ENCODE measurements at regions not wholly inside any gene's neighbourhood (a gene's known extent, or its start where the extent isn't known, plus 50 kb on each side); places are given as distances from the start of the nearest gene placed in this dataset.
A peak's percentile ranks its signal among the peaks of the same experiment; 100 is the strongest.
"Not testable (repeated sequence)": the region's sequence is repeated elsewhere in the genome, so short reads cannot be mapped to it uniquely, and the experiment has no call there.

GRCh38 chr2:131425231-131425941 lies 50.5 kb upstream of the TUBA3D start:
- Histone ChIP-seq H3K4me3 (peak overlapping the region in 2 of 3 donors; percentile 46 to 68), H3K27me3 (peaks cover 0 to 25% of the 10 kb centered on the region in 2 donors)

GRCh38 chr2:131424605-131425114 lies 51.3 kb upstream of the TUBA3D start:
- H3K27ac ChIP-seq; intact Hi-C loops (cut with DNase I; ENCODE audit: low total_unique reads); H3K9me3 ChIP-seq; H3K36me3 ChIP-seq; DNase-seq (ENCODE audit: low spot score in 2 of 2); H3K4me1 ChIP-seq: not testable (repeated sequence)
- peaks cover 0 to 25% of the 10 kb centered on the region in 2 donors for H3K27me3 ChIP-seq
- peak overlapping the region in 2 of 3 donors; percentile 46 to 68 for H3K4me3 ChIP-seq

More at GRCh38 chr2:131425231-131425941, 50.5 kb upstream of the TUBA3D start:
- Histone ChIP-seq H3K27ac (no peak overlapping the region), H3K9me3 (no peaks in the 10 kb centered on the region), H3K36me3 (no peaks in the 10 kb centered on the region), H3K4me1 (no peaks in the 10 kb centered on the region)
- TF ChIP-seq POLR2A (IDR thresholded peaks at IDR 0.05), result no peak
- no peak for TF ChIP-seq CTCF (IDR thresholded peaks at IDR 0.05)
- TF ChIP-seq POLR2AphosphoS5 (IDR thresholded peaks at IDR 0.05), result no peak
- intact Hi-C loops (cut with DNase I; ENCODE audit: low total_unique reads), result no loop called here
- no peak for DNase-seq (ENCODE audit: low spot score in 2 of 2)

GRCh38 chr2:131420751-131421150 lies 55.2 kb upstream of the TUBA3D start:
- intact Hi-C loops (cut with DNase I; ENCODE audit: low total_unique reads); H3K27ac ChIP-seq; H3K36me3 ChIP-seq: not testable (repeated sequence)

GRCh38 chr2:131419441-131419840 lies 55.5 kb upstream of the RAB6D start:
- Histone ChIP-seq H3K9me3 (no peaks in the 10 kb centered on the region), H3K36me3 (no peaks in the 10 kb centered on the region), H3K27ac (no peak overlapping the region), H3K4me1 (no peaks in the 10 kb centered on the region), H3K4me3 (no peak overlapping the region), H3K27me3 (peaks cover 0 to 4% of the 10 kb centered on the region in 2 donors)
- TF ChIP-seq POLR2A (IDR thresholded peaks at IDR 0.05) (no peak), CTCF (IDR thresholded peaks at IDR 0.05) (no peak), POLR2AphosphoS5 (IDR thresholded peaks at IDR 0.05) (no peak)
- intact Hi-C loops (cut with DNase I; ENCODE audit: low total_unique reads), result no loop called here
- no peak for DNase-seq (ENCODE audit: low spot score in 2 of 2)

More at GRCh38 chr2:131420751-131421150, 55.2 kb upstream of the TUBA3D start:
- not testable (repeated sequence) for H3K4me3 ChIP-seq; DNase-seq (ENCODE audit: low spot score in 2 of 2); H3K27me3 ChIP-seq; H3K9me3 ChIP-seq; H3K4me1 ChIP-seq

GRCh38 chr2:131418625-131419024 lies 54.7 kb upstream of the RAB6D start:
- no peak overlapping the region for H3K27ac ChIP-seq
- H3K27me3 ChIP-seq, result no peaks in the 10 kb centered on the region
- intact Hi-C loops (cut with DNase I; ENCODE audit: low total_unique reads), result no loop called here

More at GRCh38 chr2:131418625-131419024, 54.7 kb upstream of the RAB6D start:
- Histone ChIP-seq H3K4me3 (no peak overlapping the region), H3K36me3 (no peaks in the 10 kb centered on the region), H3K9me3 (no peaks in the 10 kb centered on the region), H3K4me1 (no peaks in the 10 kb centered on the region)
- TF ChIP-seq CTCF (IDR thresholded peaks at IDR 0.05) (no peak), POLR2AphosphoS5 (IDR thresholded peaks at IDR 0.05) (no peak), POLR2A (IDR thresholded peaks at IDR 0.05) (no peak)
- no peak for DNase-seq (ENCODE audit: low spot score in 2 of 2)
